Right lobe of liver (tissue), 6 donors: ENCODE measurements at regions not wholly inside any gene's neighbourhood (a gene's known extent, or its start where the extent isn't known, plus 50 kb on each side); places are given as distances from the start of the nearest gene placed in this dataset.

Source experiments
- ATAC-seq, 4 donors: fragments of 200-7000 bp; cut with Tn5 transposase; one replicate each; pipeline ENCODE4 v1.9.1; 2020; ENCODE audit warnings: mild to moderate bottlenecking in 4 of 4, moderate library complexity in 4 of 4
- DNase-seq, 3 donors: peaks; one replicate each; pipeline ENCODE4 v3.0.0-alpha.2; 2020
- H3K27ac ChIP-seq, 3 donors: fragments of 200-600 bp; one replicate each; pipeline ENCODE4 v1.8.0; 2022
- H3K27me3 ChIP-seq, 2 donors: fragments of 200-600 bp; one replicate each; pipeline ENCODE4 v1.8.0; 2022
- H3K36me3 ChIP-seq, 4 donors: fragments of 200-600 bp; sonication (generic) in 1 of 4; one replicate each; pipeline versions ENCODE4 v1.5.1 to v1.8.0; 2017 to 2022; ENCODE audit warnings: control low read depth in 1 of 4
- H3K4me1 ChIP-seq, 4 donors: fragments of 200-600 bp; sonication (generic) in 1 of 4; one replicate each; pipeline versions ENCODE4 v1.5.1 to v1.8.0; 2017 to 2022; ENCODE audit warnings: control low read depth in 1 of 4
- H3K4me3 ChIP-seq, 3 donors: fragments of 200-600 bp; one replicate each; pipeline ENCODE4 v1.8.0; 2022
- H3K9me3 ChIP-seq, 4 donors: fragments of 200-600 bp; sonication (generic) in 1 of 4; one replicate each; pipeline versions ENCODE4 v1.5.1 to v1.8.0; 2017 to 2022; ENCODE audit warnings: control low read depth in 1 of 4
- CTCF ChIP-seq, 4 donors: fragments of 200-600 bp in 3 of 4; fragments of 450-650 bp in 1 of 4; IDR thresholded peaks; one replicate each; pipeline versions ENCODE4 v1.5.1 to v1.8.0; 2016 to 2022; ENCODE audit warnings: antibody characterized with exemption in 4 of 4, mild to moderate bottlenecking in 2 of 4
- POLR2A ChIP-seq: fragments of 450-650 bp; IDR thresholded peaks from one replicate; pipeline ENCODE4 v1.6.1; 2017; ENCODE audit warnings: antibody characterized with exemption, mild to moderate bottlenecking
- whole genome bisulfite sequencing: methylation state at CpG from one replicate; pipeline ENCODE4 v1.1.6; 2018; ENCODE audit warnings: low coverage, low lambda C conversion rate; ENCODE audit not compliant: insufficient coverage; ENCODE audit errors: missing lambda C conversion rate; 5-methylcytosine and 5-hydroxymethylcytosine counted together
- intact Hi-C, 2 donors: fragments of 100-400 bp; cut with DNase I; formaldehyde crosslinking; loops; one replicate each; pipeline versions ENCODE4 v1.11.2 to v1.14.1; 2022
- donor health status: DM: no; HTN: yes; CAD: no.
- donor health status: DM: no; HTN: no; CAD: no.
- donor health status: DM: no; HTN: no; CAD: no.
- donor health status: DM: no; HTN: yes; CAD: no.
- donor health status: DM: no; HTN: yes; CAD: no.

GRCh38 chr1:193377472-193377871 lies 191.1 kb upstream of the B3GALT2 start:
- no peak for DNase-seq
- H3K27me3 ChIP-seq = no peaks in the 10 kb centered on the region
- no peaks in the 10 kb centered on the region for H3K36me3 ChIP-seq
- 60% methylated on average over 1 of the region's 2 CpGs for WGBS
- no peak for TF ChIP-seq CTCF (IDR thresholded peaks at IDR 0.05)
- no peak for TF ChIP-seq POLR2A
- ATAC-seq = no peak
- peaks cover 0 to 4% (median 0%) of the 10 kb centered on the region in 4 donors for H3K4me1 ChIP-seq
- no peaks in the 10 kb centered on the region for H3K9me3 ChIP-seq
- H3K27ac ChIP-seq = no peak overlapping the region
- intact Hi-C loops = no loop called here
- H3K4me3 ChIP-seq = no peak overlapping the region

- ATAC-seq (no peak), DNase-seq (no peak)
- Histone ChIP-seq H3K27me3 (no peaks in the 10 kb centered on the region), H3K4me3 (no peak overlapping the region), H3K4me1 (no peaks in the 10 kb centered on the region), H3K36me3 (no peaks in the 10 kb centered on the region), H3K9me3 (no peaks in the 10 kb centered on the region), H3K27ac (no peak overlapping the region)
- no peak for TF ChIP-seq CTCF (IDR thresholded peaks at IDR 0.05)
- TF ChIP-seq POLR2A = no peak
- 85% methylated on average over 2 of the region's 2 CpGs for WGBS
- intact Hi-C loops = no loop called here
Observed at GRCh38 chr1:193372553-193372952, 186.1 kb upstream of the B3GALT2 start.

- Histone ChIP-seq H3K9me3 (no peaks in the 10 kb centered on the region), H3K27me3 (no peaks in the 10 kb centered on the region), H3K4me1 (no peaks in the 10 kb centered on the region), H3K36me3 (no peaks in the 10 kb centered on the region), H3K27ac (no peak overlapping the region), H3K4me3 (no peak overlapping the region)
- DNase-seq (no peak), ATAC-seq (no peak)
- TF ChIP-seq CTCF (IDR thresholded peaks at IDR 0.05) (no peak), POLR2A (no peak)
- WGBS = 47% methylated on average over 5 of the region's 5 CpGs
- intact Hi-C loops = no loop called here
Observed at GRCh38 chr1:193368302-193368701, 181.9 kb upstream of the B3GALT2 start.

- TF ChIP-seq CTCF (IDR thresholded peaks at IDR 0.05) (no peak), POLR2A (no peak)
- H3K9me3 ChIP-seq = no peaks in the 10 kb centered on the region
- no peak for ATAC-seq
- H3K4me3 ChIP-seq = no peak overlapping the region
- H3K27ac ChIP-seq = no peak overlapping the region
- no peak for DNase-seq
- no peaks in the 10 kb centered on the region for H3K36me3 ChIP-seq
- intact Hi-C loops = no loop called here
- H3K27me3 ChIP-seq = no peaks in the 10 kb centered on the region
- H3K4me1 ChIP-seq = no peaks in the 10 kb centered on the region
- 35% methylated on average over 1 of the region's 1 CpG for WGBS
Observed at GRCh38 chr1:193367863-193368262, 181.4 kb upstream of the B3GALT2 start.
